Stomach (tissue), 4 donors: ENCODE measurements at regions not wholly inside any gene's neighbourhood (a gene's known extent, or its start where the extent isn't known, plus 50 kb on each side); places are given as distances from the start of the nearest gene placed in this dataset.

Source experiments
- CTCF ChIP-seq, 7 experiments: fragments of 450-650 bp in 4 of 7; fragments of 200-600 bp in 3 of 7; sonication (generic) in 3 of 7; IDR thresholded peaks; one replicate each; pipeline ENCODE4 v1.5.1; 2016 to 2019; ENCODE audit warnings: antibody characterized with exemption in 7 of 7, control low read depth in 2 of 7, mild to moderate bottlenecking in 1 of 7
- POLR2A ChIP-seq, 4 donors: fragments of 450-650 bp; IDR thresholded peaks; one replicate each; pipeline ENCODE4 v1.6.1; 2016; ENCODE audit warnings: antibody characterized with exemption in 4 of 4, control low read depth in 2 of 4, mild to moderate bottlenecking in 1 of 4, moderate library complexity in 1 of 4

GRCh38 chr2:34204560-34204959 is 605.5 kb upstream of the FAM98A start:
- TF ChIP-seq CTCF (IDR thresholded peaks at IDR 0.05) (no peak), POLR2A (IDR thresholded peaks at IDR 0.05) (no peak)
